ENCODE measurements at regions not wholly inside any gene's neighbourhood (a gene's known extent, or its start where the extent isn't known, plus 50 kb on each side); places are given as distances from the start of the nearest gene placed in this dataset.

- TF ChIP-seq REST (IDR thresholded peaks at IDR 0.05) (no peak), GABPA (IDR thresholded peaks at IDR 0.05 in 1 of 2, conservative IDR thresholded peaks at IDR 0.05 in 1 of 2) (no peak), RXRA (IDR thresholded peaks at IDR 0.05) (no peak), HNF4G (IDR thresholded peaks at IDR 0.05) (no peak), TAF1 (conservative IDR thresholded peaks at IDR 0.05) (no peak), NR2F2 (IDR thresholded peaks at IDR 0.05) (no peak), FOXA2 (IDR thresholded peaks at IDR 0.05) (no peak), MAX (IDR thresholded peaks at IDR 0.05) (no peak), FOXA1 (IDR thresholded peaks at IDR 0.05) (no peak), SP1 (IDR thresholded peaks at IDR 0.05) (no peak), RAD21 (IDR thresholded peaks at IDR 0.05) (no peak), YY1 (IDR thresholded peaks at IDR 0.05) (no peak), EGR1 (IDR thresholded peaks at IDR 0.05; ENCODE audit: low read depth in 2 of 2) (no peak), ATF3 (IDR thresholded peaks at IDR 0.05) (no peak), JUND (IDR thresholded peaks at IDR 0.05) (no peak), ZBTB33 (IDR thresholded peaks at IDR 0.05) (no peak), CTCF (IDR thresholded peaks at IDR 0.05; ENCODE audit: low read depth, low read length, missing input control) (no peak), HNF4A (conservative IDR thresholded peaks at IDR 0.05) (no peak)
- WGBS: 23% methylated on average over 2 of the region's 2 CpGs
Observed at GRCh38 chr5:152094060-152094459, 169.4 kb upstream of the GLRA1 start.

More at GRCh38 chr5:152094060-152094459, 169.4 kb upstream of the GLRA1 start:
- Histone ChIP-seq H3K27me3 (ENCODE audit: control insufficient read depth in 4 of 4, insufficient read depth in 4 of 4, low read length in 3 of 4) (peaks cover 0 to 6% (median 0%) of the 10 kb centered on the region in 4 donors), H3K9ac (ENCODE audit: low read depth in 1 of 2, low read length in 2 of 2) (no peak overlapping the region), H3K27ac (ENCODE audit: low read depth in 1 of 2, low read length in 2 of 2) (no peak overlapping the region), H3K36me3 (ENCODE audit: control insufficient read depth in 4 of 4, insufficient read depth in 3 of 4, low read depth in 1 of 4, low read length in 3 of 4) (no peaks in the 10 kb centered on the region), H3K9me3 (ENCODE audit: control insufficient read depth in 4 of 4, low read length in 3 of 4) (no peaks in the 10 kb centered on the region), H3K4me3 (ENCODE audit: low read depth in 1 of 3, low read length in 3 of 3) (no peak overlapping the region), H3K4me1 (ENCODE audit: control insufficient read depth in 4 of 4, insufficient read depth in 4 of 4, low read length in 3 of 4) (no peaks in the 10 kb centered on the region)
- DNase-seq (ENCODE audit: low spot score): no peak

All from liver (tissue), 8 donors.